ENCODE measurements at regions not wholly inside any gene's neighbourhood (a gene's known extent, or its start where the extent isn't known, plus 50 kb on each side); places are given as distances from the start of the nearest gene placed in this dataset.
"Not testable (repeated sequence)": the region's sequence is repeated elsewhere in the genome, so short reads cannot be mapped to it uniquely, and the experiment has no call there.

- TF ChIP-seq SP2 (IDR thresholded peaks at IDR 0.05; ENCODE audit: low read length) (no peak), PHF8 (conservative IDR thresholded peaks at IDR 0.05; ENCODE audit: low read depth, low read length) (no peak), ZNF274 (IDR thresholded peaks at IDR 0.05; ENCODE audit: borderline replicate concordance, extremely low read depth, low read length) (no peak), MAX (IDR thresholded peaks at IDR 0.05) (no peak), BACH1 (IDR thresholded peaks at IDR 0.05; ENCODE audit: low read length) (no peak), GTF2F1 (IDR thresholded peaks at IDR 0.05; ENCODE audit: borderline replicate concordance, low read depth, low read length) (no peak), RAD21 (IDR thresholded peaks at IDR 0.05 in 1 of 2, conservative IDR thresholded peaks at IDR 0.05 in 1 of 2; ENCODE audit: low read depth in 2 of 2, low read length in 2 of 2) (no peak), RBBP5 (IDR thresholded peaks at IDR 0.05; ENCODE audit: borderline replicate concordance, low read depth, low read length) (no peak)
These were observed 79.4 kb upstream of the TLE4 start (continued) for GRCh38 chr9:79492092-79493009.

- POLR2A ChIA-PET (ENCODE audit: partially characterized antibody): interaction anchor here (1.7 kb wide), 1 partner anchor 71 kb away, joined by 3 read pairs; no protein-coding TSS in a partner anchor
- H2BK5ac ChIP-seq (ENCODE audit: low read depth, low read length); H3K36me3 ChIP-seq (ENCODE audit: control insufficient read depth in 2 of 4, insufficient read depth in 4 of 4, low read length in 3 of 4); H2BK12ac ChIP-seq (ENCODE audit: low read depth, low read length); CTCF ChIA-PET (ENCODE audit: partially characterized antibody); H3K79me2 ChIP-seq (ENCODE audit: control insufficient read depth in 1 of 2, insufficient read depth in 2 of 2, low read length in 2 of 2); H2AFZ ChIP-seq (ENCODE audit: low read length); H3K4ac ChIP-seq (replicated peaks; ENCODE audit: insufficient read length, low read depth, low read length); H2BK15ac ChIP-seq (ENCODE audit: low read length); H4K20me1 ChIP-seq (replicated peaks in 1 of 2; ENCODE audit: control insufficient read depth in 1 of 2, insufficient read depth in 2 of 2, low read length in 2 of 2); H2BK120ac ChIP-seq (replicated peaks; ENCODE audit: low read depth, low read length); H4K5ac ChIP-seq (ENCODE audit: insufficient read length, low read depth, low read length); FAIRE-seq; H4K91ac ChIP-seq (replicated peaks; ENCODE audit: insufficient read length, low read length); H3K4me2 ChIP-seq (ENCODE audit: insufficient read depth in 1 of 2, low read depth in 2 of 2, low read length in 2 of 2); H3K18ac ChIP-seq (ENCODE audit: extremely low read depth, low read length); H3K79me1 ChIP-seq (ENCODE audit: low read depth, low read length); H3K9ac ChIP-seq (replicated peaks in 1 of 4; ENCODE audit: extremely low read depth in 1 of 4, low read depth in 3 of 4, low read length in 3 of 4); H3K56ac ChIP-seq (replicated peaks; ENCODE audit: insufficient read length, low read depth, low read length); H4K8ac ChIP-seq (ENCODE audit: extremely low read depth, insufficient read depth, low read length); H3K4me1 ChIP-seq (replicated peaks in 1 of 4; ENCODE audit: control insufficient read depth in 3 of 4, insufficient read depth in 4 of 4, low read length in 3 of 4); H2BK20ac ChIP-seq (ENCODE audit: low read length); H3K27ac ChIP-seq (ENCODE audit: low read depth, low read length); H3K23me2 ChIP-seq (ENCODE audit: low read depth, low read length); H3K27me3 ChIP-seq (replicated peaks in 1 of 4; ENCODE audit: control insufficient read depth in 3 of 4, extremely low read depth in 1 of 4, insufficient read depth in 3 of 4, low read length in 3 of 4); H3K4me3 ChIP-seq (ENCODE audit: extremely low read depth in 1 of 4, insufficient read depth in 2 of 4, low read depth in 3 of 4, low read length in 4 of 4); H3K9me3 ChIP-seq (ENCODE audit: insufficient read depth in 2 of 2, low read depth in 1 of 2, low read length in 1 of 2); H3K14ac ChIP-seq (ENCODE audit: insufficient read length); H2AK5ac ChIP-seq (ENCODE audit: low read depth, low read length); H3K23ac ChIP-seq (ENCODE audit: insufficient read length): not testable (repeated sequence)
- DNase-seq (ENCODE audit: low read depth in 1 of 2, low spot score in 2 of 2): peak in 1 of 2 experiments; percentile 48
- WGBS, 2 experiments (ENCODE audit: extremely low coverage in 1 of 2, insufficient coverage in 1 of 2, insufficient read length in 1 of 2, insufficient replicate concordance in 2 of 2, low coverage in 1 of 2, low lambda C conversion rate in 2 of 2, missing lambda C conversion rate in 1 of 2): 90% methylated on average over 16 of the region's 25 CpGs; no CpG with 5 or more reads in 1 of the 2 experiments
These were observed 71.4 kb upstream of the TLE4 start for GRCh38 chr9:79500196-79500864.
